ENCODE measurements at regions not wholly inside any gene's neighbourhood (a gene's known extent, or its start where the extent isn't known, plus 50 kb on each side); places are given as distances from the start of the nearest gene placed in this dataset.

DNA sequence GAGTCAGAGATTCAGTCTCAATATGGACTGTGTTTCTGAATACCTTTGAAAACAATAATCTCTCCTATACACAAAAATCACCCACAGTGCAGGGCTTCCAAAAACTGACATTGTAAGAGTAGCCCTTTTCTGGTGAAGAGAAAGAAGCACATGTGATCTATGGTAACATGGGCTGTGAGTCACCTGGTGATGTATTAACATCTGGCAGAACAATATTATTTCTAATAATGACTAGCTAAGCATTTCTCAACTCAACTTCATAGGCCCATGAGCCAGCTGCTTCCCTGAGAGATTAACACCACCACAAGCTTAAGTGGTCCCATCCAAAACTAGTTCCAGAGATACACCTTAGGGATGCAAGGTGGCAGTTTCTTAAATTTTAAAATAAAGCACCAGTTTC is 331.0 kb upstream of the NRP1 start:
- TF ChIP-seq POLR2A (IDR thresholded peaks at IDR 0.05), result no peak
- TF ChIP-seq EP300 (IDR thresholded peaks at IDR 0.05), result no peak

Data from sigmoid colon (tissue), 4 donors.